ENCODE measurements at regions not wholly inside any gene's neighbourhood (a gene's known extent, or its start where the extent isn't known, plus 50 kb on each side); places are given as distances from the start of the nearest gene placed in this dataset.

DNA sequence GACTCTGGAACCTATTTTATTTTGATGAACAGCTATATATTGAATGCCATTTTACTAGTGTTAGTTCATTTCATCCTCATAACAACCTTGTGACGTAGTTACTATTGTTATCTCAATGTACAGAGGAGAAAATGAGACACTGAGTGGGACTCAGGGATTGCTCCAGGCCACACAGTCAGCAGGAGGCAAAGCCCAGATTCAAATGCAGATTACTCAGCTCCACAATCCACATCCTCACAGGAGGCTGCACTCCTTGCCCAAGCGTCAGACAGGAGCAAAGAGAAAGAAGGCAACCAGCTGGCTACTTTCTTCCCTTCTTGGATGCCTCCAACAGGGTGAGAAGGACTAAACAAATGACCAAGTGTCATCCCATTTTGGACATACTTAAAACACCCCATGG, 92.0 kb upstream of the CCDC54 start:
- TF ChIP-seq POLR2A (IDR thresholded peaks at IDR 0.05; ENCODE audit: low read depth) (no peak), POLR2AphosphoS5 (IDR thresholded peaks at IDR 0.05) (no peak)
- TF ChIP-seq, protein P1, sequence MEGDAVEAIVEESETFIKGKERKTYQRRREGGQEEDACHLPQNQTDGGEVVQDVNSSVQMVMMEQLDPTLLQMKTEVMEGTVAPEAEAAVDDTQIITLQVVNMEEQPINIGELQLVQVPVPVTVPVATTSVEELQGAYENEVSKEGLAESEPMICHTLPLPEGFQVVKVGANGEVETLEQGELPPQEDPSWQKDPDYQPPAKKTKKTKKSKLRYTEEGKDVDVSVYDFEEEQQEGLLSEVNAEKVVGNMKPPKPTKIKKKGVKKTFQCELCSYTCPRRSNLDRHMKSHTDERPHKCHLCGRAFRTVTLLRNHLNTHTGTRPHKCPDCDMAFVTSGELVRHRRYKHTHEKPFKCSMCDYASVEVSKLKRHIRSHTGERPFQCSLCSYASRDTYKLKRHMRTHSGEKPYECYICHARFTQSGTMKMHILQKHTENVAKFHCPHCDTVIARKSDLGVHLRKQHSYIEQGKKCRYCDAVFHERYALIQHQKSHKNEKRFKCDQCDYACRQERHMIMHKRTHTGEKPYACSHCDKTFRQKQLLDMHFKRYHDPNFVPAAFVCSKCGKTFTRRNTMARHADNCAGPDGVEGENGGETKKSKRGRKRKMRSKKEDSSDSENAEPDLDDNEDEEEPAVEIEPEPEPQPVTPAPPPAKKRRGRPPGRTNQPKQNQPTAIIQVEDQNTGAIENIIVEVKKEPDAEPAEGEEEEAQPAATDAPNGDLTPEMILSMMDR (IDR thresholded peaks at IDR 0.05): no peak

Data from esophagus muscularis mucosa (tissue), 3 donors.